Left ventricle myocardium superior (tissue), 1 donor: ENCODE measurements at regions not wholly inside any gene's neighbourhood (a gene's known extent, or its start where the extent isn't known, plus 50 kb on each side); places are given as distances from the start of the nearest gene placed in this dataset.

Experiments used
- ATAC-seq: fragments of 200-7000 bp; cut with Tn5 transposase; one replicate; pipeline ENCODE4 v1.9.1; 2020; ENCODE audit warnings: mild to moderate bottlenecking, moderate library complexity
- DNase-seq: peaks from one replicate; pipeline ENCODE4 v3.0.0-alpha.2; 2020
- intact Hi-C: fragments of 100-400 bp; cut with micrococcal nuclease; formaldehyde crosslinking; loops from one replicate; pipeline ENCODE4 v1.11.0; 2022
- donor health status: DM: no; HTN: yes; CAD: no; lungs with severe emphysema.

DNA sequence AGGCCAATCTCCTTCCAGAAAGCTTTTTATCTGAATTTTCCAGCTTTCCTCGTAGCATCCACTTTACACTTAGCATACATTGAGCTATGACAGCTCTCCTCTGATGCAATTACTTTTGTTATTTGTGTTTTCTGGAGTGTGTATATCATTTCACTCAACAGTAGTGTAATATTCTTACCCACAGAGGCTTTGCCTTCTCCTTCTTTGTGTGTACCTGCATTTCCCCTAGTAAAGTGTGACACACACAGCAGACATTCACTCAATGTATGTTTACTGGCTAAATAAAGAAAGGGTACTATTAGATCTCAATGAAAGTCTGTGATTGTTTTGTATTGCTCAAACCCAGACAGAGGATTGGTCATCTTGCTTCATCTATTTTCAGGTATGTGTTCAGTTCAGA is 193.7 kb upstream of the MEX3C start:
- intact Hi-C loops = no loop called here
- DNase-seq (no peak), ATAC-seq (no peak)

GRCh38 chr18:51391731-51392130 is 194.2 kb upstream of the MEX3C start:
- DNase-seq (no peak), ATAC-seq (no peak)
- intact Hi-C loops = no loop called here

- intact Hi-C loops = no loop called here
- ATAC-seq (no peak), DNase-seq (no peak)
Measured at GRCh38 chr18:51397347-51397962, 200.0 kb upstream of the MEX3C start.

- intact Hi-C loops = no loop called here
- DNase-seq = no peak
- no peak for ATAC-seq
Measured at GRCh38 chr18:51398104-51398503, 200.6 kb upstream of the MEX3C start.

DNA sequence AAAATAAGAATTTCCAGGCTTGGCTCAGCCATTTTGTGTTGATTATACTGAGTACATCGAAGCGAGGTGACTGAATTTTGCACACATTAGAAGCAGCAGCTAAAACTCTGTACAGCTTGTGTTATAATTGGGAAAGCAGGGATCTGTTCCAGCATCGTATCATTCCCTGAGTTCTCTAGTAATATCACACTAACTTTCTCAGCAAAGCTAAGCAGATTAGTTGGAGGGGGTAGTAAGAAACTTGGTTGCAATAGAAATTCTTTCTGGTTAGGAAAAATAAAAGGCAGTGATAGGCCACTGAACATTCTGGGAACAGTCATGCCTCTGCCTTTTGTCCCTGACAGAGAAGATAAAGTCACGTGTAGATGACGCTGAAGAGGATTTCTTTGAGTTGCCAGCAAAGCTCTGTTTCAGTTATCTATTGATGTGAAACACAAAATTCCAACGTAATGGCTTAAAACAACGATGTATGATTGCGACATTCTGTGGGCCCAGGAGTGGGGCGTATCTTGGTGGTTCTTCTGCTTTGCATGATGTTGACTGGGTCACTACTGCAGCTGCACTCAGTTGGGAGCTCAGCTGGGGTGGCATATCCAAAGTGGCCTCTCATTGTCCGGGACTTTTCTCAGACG is 202.1 kb upstream of the MEX3C start:
- DNase-seq (no peak), ATAC-seq (no peak)
- intact Hi-C loops = no loop called here

- ATAC-seq (no peak), DNase-seq (no peak)
- intact Hi-C loops = no loop called here
Measured at GRCh38 chr18:51400721-51401120, 203.2 kb upstream of the MEX3C start.

- no peak for DNase-seq
- no peak for ATAC-seq
- intact Hi-C loops = no loop called here
Measured at GRCh38 chr18:51401912-51402311, 204.4 kb upstream of the MEX3C start.

DNA sequence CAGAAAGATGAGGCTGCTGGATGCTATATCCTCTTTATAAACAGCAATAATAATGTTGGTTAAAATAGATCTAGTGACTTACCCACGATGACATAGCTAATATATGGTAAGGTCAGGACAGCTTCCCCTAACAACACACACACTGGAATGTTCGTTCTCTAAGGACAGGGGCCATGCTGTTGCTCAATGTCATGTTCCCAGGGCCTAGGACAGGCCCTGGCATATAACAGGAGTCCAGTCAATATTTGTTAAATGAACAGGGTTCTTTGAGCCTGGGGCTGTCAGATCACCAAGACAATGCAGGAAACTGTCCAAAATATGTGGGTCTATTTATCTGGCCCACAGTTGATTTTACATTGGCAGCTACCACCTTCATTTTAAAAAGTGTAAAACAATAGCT is 207.1 kb upstream of the MEX3C start:
- intact Hi-C loops = no loop called here
- no peak for ATAC-seq
- no peak for DNase-seq

- ATAC-seq (no peak), DNase-seq (no peak)
- intact Hi-C loops = no loop called here
Measured at GRCh38 chr18:51405683-51406477, 208.4 kb upstream of the MEX3C start.

DNA sequence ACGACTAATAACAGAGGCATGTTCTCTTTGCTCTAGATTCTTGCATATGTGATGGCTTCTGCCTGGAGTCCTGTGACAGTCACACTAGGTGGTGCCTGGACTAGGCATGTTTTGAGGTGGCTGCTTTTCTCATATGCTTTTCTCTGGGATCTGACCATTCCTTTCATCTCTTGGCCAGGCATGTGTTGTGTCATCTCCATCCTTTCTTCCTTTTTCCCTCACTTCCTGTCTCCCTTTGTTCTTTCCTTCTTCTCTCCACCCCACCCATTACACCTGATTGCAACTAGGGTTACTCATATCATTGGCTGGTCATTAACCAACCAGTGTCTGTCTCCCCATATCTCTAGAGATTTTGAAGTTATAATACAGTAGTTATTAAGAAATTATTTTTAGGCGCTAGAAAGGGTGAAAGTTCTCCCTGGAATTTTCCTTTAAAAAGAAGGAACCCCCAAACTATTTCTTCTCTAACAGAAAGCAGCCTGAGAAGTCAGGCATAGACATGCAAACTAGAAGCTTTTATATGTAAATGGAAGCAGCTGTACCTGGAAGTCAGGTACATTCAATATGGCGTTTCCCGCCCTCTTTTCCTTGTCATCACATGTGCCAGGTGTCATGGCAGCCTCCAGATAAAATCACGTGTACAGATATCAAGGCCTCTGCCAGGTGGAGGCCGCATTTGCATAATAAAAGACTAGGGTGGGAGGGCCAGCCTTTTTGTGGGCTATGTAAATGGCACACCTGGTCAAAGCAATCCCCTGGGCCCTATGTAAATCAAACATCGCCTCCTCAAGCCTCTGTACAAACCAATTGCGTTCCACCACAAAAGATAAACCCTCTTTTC is 220.4 kb upstream of the MEX3C start:
- no peak for ATAC-seq
- intact Hi-C loops = no loop called here
- DNase-seq = no peak

DNA sequence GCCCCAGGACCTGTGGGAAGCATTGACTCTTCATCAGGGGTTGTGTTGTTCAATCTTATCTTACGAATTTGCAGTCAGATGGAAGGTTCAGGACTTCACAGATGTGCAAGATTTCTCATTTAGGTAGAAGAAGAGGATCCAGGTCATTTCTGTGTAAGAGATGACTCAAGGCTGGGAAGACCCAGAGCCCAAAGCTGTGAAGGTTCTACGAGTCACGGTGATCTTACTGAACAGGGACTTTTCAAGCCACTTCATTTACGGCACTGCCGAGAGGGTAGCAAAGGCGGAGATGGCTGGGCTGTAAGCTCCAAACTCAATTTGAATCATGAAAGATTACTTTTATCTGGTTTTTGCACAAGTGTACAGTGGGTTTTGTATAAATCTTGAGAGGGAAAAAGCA is 228.0 kb upstream of the MEX3C start:
- DNase-seq = no peak
- ATAC-seq = no peak
- intact Hi-C loops = no loop called here

DNA sequence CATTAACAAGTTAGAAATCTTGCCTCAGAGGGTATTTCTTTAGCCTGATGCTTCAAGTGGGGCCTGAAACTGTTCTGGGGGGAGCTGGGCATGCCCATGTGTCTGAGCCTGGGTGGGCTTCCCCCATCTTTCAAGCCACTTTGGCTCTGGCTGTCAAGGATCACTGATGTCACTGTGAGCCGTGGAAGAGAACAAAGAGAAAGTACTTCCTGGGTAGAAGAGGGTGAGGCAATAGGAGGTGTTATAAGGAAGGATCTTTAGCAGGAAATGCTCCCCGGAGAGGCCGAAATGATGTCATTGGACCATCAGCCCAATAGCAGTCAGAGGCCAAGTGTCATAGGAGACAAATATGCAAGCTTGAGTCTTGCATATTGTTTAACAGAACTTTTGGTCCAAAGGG is 228.4 kb upstream of the MEX3C start:
- intact Hi-C loops = no loop called here
- DNase-seq (no peak), ATAC-seq (no peak)

GRCh38 chr18:51426996-51427395 is 229.5 kb upstream of the MEX3C start:
- ATAC-seq (no peak), DNase-seq (no peak)
- intact Hi-C loops = no loop called here

DNA sequence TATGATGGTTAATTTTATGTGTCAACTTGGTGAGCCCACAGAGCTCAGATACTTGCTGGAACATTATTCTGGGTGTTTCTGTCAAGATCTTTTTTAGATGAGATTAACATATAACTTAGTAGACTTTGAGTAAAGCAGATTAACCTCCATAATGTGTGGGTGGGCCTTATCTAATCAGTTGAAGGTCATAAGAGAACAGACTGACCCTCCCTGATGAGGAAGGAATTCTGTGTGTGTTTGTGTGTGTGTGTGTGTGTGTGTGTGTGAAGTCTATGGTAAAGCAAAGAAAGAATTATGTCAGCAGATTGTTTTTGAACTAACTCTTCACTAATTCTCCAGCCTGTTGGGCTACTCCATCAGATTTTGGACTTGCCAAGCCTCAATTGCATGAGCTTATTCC is 232.2 kb upstream of the MEX3C start:
- intact Hi-C loops = no loop called here
- no peak for ATAC-seq

GRCh38 chr18:51430538-51430937 is 233.1 kb upstream of the MEX3C start:
- ATAC-seq (no peak), DNase-seq (no peak)
- intact Hi-C loops = no loop called here

More for the DNA sequence above, 232.2 kb upstream of the MEX3C start:
- no peak for DNase-seq

GRCh38 chr18:51433296-51433695 is 235.8 kb upstream of the MEX3C start:
- ATAC-seq (no peak), DNase-seq (no peak)
- intact Hi-C loops = no loop called here

DNA sequence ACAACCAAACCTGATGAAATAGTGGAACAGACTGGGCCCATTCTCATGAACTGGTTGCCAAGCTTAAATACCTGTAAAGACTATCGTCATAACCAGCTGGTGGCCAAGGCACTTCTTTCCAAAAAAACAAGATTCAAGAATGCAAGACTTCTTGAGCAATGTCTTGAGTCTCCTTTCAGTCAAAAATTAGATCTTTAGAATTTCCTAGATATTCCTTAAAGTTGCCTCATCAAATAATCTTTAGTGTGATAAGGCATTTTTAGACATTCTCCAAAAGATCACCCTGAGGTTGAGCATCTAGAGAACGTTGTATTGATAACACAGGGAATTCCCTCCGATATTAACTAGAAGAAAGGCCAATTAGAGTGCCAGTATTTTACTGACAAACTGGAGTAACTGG is 236.4 kb upstream of the MEX3C start:
- intact Hi-C loops = no loop called here
- DNase-seq (no peak), ATAC-seq (no peak)

DNA sequence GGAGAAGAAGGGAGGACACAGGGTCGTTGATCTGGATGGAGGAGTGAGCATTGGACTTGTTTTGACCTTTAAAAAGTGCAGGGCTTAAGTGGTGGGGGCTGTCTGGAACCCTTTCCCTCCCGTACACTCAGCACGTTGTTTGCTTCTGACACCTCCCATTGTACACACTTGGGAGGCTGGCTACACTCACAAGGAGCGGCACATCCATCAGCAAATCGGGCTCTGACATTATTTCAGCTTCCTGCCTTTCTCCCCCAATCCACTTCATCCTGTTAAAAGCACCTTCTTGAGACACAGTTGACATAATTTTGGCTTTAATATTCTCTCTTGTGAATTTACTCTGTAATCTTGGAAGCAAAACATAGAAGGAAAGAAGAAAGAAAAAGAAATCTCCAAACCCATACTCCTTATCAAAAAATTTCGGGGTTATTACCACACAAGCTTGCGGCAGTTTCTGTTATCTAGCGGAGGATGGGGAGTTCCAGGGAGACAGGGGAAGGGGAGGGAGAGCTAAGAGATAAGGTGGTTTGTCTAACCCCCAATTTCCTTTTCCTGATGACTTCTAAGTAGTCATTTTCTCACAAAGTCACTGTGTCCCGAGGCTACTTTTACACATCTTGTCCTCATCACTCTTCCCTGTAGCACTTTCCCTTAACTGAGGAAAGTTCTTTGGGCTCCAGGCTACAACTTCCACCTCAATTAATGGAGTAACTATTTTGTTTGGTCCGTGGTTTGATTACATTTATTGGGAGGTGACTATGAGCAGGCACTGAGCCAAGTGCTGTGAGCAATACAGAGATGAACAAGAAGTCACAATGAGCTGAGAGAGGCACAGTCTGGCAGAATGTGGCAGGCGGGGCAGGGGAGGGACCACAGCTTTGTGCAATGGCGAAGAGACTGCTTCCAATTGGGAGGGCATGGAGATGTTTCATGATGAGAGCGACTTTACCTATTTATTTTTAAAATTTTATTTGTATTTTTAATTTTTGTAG is 240.1 kb upstream of the MEX3C start:
- DNase-seq (no peak), ATAC-seq (no peak)
- intact Hi-C loops = no loop called here
